GM18505 (cell line): ENCODE measurements at regions not wholly inside any gene's neighbourhood (a gene's known extent, or its start where the extent isn't known, plus 50 kb on each side); places are given as distances from the start of the nearest gene placed in this dataset.
"Not testable (repeated sequence)": the region's sequence is repeated elsewhere in the genome, so short reads cannot be mapped to it uniquely, and the experiment has no call there.

Experiments used
- ATAC-seq: cut with Tn5 transposase; IDR thresholded peaks from one replicate; pipeline ENCODE4 v1.9.1; 2021; ENCODE audit not compliant: unreplicated experiment
- POLR2A ChIP-seq: IDR thresholded peaks from 4 replicates; pipeline ENCODE4 v1.6.1; 2011; ENCODE audit warnings: borderline replicate concordance; ENCODE audit not compliant: insufficient read depth, insufficient read length; ENCODE audit errors: extremely low read depth

DNA sequence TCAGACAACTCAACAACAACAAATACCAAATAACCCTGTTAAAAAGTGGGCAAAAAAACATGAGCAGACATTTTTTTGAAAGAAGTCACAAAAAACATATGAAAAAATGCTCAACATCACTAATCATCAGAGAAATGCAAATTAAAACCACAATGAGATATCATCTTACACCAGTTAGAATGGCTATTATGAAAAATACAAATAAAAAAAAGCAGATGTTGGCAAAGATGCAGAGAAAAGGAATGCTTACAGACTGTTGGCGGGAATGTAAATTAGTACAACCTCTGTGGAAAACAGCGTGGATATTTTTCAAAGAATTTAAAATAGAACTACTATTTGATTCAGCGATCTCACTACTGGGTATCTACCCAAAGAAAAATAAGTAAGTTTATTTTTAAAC lies 114.0 kb downstream of the SLC38A4 start:
- no peak for ATAC-seq
- TF ChIP-seq POLR2A = no peak

DNA sequence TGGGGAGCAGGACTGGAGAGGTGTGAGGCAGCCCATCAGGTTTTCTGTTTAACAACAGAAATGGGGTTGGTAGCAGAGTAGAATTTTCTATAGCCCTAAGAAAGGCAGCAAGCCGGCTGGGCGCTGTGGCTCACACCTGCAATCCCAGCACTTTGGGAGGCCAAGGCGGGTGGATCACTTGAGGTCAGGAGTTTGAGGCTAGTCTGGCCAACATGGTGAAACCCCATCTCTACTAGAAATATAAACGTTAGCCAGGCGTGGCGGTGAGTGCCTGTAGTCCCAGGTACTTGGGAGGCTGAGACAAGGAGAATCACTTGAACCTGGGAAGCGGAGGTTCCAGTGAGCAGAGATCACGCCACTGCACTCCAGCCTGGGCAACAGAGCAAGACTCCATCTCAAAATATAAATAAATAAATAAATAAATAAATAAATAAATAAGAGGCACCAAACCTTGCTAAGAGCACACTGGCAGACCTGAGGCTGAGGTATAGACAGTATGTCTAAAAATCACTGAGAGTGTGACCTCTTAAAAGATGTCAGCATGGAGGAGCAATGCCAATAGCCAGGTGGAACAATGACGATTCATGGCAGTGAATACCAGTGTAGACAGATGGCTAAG lies 115.6 kb downstream of the SLC38A4 start:
- no peak for ATAC-seq
- TF ChIP-seq POLR2A = no peak

DNA sequence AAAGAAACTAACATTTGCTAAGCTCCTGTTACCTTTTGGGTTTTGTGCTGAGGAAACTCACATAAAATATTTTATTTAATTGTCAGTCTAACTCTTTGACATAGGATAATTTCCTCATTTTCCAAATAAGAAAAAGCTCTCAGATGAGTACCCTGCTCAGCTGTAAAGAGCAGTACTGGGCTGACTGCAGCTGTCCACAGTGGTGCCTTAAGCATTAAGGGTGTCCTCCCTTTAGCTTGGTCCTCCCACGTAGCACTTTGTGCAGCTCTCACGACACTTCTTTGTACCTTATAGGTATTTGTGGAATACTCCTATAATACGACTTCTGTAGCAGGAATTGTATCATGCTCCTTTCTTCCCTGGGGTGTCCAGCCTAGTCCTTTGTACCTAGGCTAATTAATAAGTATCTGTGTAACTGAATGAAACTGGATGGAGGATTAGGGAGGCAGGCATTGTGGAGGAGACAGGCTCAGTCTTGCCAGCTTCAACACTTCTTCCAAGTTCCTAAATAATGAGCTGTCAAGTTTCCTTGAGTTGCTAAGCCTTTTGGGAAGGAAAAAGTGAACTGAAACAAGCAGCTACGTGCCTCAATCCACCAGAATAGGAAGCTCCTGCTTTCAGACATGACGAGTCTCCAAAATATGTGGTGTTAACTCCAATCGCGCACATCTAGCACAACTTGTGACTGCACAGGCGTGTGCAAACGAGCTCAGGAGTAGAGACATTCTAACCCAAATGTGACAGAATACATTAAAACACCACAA lies 123.0 kb downstream of the SLC38A4 start:
- ATAC-seq = no peak

DNA sequence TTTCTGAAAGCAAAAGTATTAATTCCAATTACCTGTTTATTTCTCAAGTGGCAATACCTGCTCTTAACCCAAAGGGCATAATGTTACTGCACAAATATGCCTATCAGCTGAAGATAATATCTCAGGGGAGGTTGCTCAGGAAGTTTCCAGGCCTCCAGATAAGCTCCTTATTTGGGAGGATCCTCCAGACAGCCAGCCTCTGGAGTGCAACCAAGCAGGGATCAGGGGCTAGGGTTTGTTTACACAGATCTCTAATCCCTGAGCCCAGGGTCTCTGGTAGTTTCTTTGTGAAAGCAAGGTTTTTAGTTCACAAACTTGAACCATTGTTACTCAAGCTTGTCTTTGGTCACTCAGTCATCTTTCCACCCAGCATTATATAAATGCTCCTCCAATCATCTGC lies 124.4 kb downstream of the SLC38A4 start:
- no peak for TF ChIP-seq POLR2A
- no peak for ATAC-seq

More for the DNA sequence above, 123.0 kb downstream of the SLC38A4 start:
- TF ChIP-seq POLR2A = no peak

DNA sequence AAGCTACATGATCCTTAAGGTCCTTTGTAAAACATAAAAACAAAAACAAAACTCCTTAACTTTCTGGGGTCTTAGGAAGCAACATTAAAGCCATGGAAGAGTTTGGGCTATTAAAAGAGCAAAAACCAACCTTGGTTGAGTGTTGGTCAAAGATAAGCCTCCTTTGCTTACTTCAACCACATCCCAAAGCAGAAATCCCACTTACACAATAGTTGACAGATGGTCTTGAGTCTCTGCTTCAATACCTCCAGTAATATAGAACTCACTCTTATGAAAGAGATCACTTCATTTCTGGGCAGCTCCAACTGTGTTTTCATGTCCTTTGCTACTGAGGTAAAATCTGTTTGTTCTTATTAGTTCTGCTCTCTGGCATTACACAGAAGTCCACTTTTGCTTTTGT lies 125.8 kb downstream of the SLC38A4 start:
- no peak for ATAC-seq
- no peak for TF ChIP-seq POLR2A

DNA sequence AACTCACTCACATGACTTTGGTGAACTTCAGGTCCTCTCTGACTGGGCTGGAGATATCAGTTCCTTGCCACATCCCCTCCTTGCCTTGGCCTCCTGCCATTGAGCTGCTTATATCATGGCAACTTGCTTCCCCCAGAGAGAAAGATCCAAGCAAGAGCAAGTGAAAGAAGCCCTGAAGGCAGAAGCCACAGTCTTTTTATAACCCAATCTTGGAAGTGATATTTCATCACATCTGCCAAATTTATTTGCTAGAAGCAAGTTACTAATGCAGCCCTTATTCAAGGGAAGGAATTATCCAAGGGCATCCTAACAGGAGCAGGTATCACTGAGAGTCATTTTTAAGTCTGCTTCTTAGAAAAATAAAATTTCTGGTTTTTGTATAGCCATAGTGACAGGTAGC lies 127.8 kb downstream of the SLC38A4 start:
- no peak for ATAC-seq
- TF ChIP-seq POLR2A = no peak

DNA sequence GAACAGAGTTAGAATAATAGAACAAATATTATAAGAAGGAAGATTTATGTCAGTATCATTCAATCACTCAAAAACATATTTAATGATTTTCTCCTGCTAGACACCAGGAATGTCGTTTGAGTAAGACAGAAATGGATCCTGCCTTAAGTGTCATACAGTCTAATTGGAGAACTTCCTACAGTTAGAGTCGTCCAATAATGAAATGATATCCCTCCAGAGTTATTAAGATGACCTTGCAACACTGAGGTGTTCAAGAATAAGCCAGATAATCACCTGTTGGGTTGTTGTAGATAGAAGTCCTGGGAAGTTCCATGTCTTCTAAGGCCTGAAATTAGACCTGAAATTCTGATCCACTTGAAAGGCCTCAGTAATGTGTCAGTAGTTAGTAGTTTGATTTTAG lies 132.3 kb downstream of the SLC38A4 start:
- TF ChIP-seq POLR2A = no peak
- ATAC-seq = no peak

DNA sequence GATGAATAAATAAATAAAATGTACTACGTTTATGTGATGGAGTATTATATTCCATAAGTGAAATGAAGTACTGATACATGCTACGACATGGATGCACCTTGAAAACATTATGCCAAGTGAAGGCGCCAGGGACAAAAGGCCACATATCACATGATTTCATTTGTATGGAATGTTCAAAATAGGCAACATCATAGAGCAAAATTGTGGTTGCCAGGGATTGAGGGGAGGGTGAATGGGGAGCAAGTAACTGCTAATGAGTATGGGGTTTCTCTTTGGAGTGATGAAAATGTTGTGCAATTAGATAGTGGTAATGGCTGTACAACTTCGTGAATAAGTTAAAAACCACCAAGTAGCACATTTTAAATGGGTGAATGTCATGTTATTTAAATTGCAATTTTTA lies 132.8 kb downstream of the SLC38A4 start:
- ATAC-seq = no peak
- no peak for TF ChIP-seq POLR2A

DNA sequence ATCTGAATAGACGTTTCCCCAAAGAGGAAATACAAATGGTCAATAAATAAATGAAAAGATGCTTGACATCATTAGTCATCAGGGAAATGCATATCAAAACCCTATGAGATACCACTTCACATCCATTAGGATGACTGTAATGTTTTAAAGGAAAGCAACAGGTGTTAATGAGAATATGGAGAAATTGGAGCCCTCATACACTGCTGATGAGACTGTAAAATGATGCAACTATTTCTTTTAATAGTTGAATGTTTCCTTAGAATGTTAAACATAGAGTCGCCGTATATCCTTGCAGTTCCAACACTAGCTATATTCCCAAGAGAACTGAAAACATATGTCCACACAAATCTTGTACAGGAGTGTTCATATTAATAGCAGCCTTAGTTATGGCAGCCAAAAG lies 133.2 kb downstream of the SLC38A4 start:
- no peak for TF ChIP-seq POLR2A
- ATAC-seq = no peak

DNA sequence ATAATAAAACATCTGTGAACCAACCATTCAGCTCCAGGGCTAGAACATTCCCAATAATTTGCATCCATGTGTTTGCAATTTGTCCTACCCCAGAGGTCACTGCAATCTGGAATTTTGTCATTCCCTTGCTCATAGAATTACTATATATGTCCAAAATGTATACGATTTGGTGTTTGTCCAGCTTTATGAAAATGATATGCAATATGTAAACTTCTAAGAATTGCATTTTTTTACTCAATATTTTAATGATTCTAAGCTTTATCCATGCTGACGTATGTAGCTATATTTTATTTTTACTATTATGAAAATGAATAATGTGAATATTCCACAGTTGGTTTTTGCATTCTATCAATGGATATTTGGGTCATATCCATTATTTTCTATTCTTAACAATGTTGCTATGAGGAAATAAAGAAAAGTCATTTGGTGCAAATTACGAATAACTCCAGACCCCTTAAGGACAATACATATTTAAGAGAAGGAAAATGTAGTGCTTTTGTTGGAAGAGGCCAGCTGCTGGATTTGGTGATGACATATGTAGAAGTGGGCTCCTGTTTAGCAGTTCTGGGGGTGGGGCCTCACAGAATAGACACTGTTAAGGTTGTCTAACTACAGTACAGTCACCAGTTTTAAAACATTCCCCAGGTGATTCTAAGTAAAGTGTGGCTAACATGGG lies 139.4 kb downstream of the SLC38A4 start:
- no peak for TF ChIP-seq POLR2A
- no peak for ATAC-seq

DNA sequence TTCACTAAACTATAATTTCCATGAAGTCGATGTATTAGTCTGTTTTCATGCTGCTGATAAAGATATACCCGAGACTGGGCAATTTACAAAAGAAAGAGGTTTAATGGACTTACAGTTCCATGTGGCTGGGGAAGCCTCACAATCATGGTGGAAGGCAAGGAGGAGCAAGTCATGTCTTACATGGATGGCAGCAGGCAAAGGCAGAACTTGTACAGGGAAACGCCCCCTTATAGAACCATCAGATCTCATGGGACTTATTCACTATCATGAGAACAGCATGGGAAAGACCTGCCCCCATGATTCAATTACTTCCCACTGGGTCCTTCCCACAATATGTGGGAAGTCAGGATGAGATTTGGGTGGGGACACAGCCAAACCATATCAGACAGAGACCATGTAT lies 141.6 kb downstream of the SLC38A4 start:
- not testable (repeated sequence) for ATAC-seq

DNA sequence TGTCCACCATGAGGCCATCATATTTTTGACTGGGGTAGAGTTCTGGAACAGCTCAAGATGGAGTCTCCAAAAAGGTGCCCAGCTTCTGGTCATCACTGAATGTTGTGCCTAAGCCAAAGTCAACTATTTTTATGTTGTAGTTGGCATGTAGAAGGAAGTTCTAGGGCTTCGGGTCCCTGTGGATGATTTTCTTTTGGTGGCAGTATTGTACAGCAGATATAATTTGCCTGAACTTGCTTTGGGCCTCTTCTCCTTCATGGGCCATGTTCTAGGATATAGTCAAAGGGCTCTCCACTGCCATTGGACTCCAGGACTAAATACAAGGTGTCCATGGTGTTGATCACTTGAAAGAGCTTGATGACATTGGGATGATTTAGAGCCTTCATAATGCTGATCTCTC lies 143.6 kb downstream of the SLC38A4 start:
- no peak for ATAC-seq
- TF ChIP-seq POLR2A = no peak

DNA sequence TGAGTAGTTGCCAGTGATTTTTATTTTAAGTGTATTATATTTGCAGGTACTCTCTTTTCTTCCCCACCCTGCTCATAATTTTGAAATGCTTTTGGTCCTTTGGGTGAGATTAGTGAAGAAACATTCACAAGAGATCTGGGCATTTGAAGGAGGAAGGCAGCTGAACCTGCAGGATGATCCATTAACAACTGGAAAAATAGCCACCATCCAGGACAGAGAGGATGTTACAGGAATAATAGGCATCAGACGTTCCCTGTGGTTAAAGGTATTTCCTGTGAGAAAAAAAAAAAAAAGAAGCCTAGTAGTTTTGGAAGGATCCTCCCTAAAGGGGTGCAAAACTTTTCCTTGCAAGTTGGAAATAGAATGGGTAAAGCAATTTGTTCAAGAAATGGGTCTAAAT lies 145.3 kb downstream of the SLC38A4 start:
- no peak for TF ChIP-seq POLR2A
- no peak for ATAC-seq

DNA sequence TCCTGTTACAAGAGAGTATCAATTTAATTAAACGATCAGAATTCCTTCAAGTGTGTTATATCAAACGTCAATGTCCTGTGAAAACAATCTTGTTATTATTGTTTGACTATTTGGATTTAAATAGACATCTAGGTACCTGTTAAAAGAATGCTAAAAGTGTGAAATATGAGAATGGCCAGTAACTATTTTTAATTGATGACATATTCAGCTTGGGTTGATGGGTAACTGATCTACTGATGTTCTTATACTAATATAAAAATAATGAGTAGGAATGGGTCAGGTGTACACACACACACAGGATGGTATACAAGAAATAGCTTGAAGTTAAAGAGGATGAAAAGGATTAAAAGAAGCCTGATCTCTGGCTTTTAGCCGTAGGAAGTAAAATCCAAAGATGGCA lies 146.0 kb downstream of the SLC38A4 start:
- no peak for ATAC-seq
- TF ChIP-seq POLR2A = no peak

DNA sequence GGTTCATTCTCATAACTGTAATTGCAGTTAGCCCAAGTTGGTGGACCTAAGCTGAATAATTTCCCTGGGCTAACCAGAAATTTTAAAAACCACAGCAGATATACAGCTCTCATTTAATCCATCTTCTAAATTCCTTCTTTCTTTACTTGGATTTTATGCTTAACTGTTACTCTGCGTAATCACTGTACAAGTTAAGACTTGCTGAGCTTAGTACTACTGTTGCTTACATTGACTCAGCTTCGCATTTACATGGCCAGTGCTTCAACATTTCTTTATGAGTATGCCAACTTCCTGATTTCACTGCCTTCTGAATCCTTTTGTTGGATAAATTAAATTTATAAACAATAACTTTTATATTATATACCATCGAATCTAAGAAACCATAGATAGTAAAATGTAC lies 147.4 kb downstream of the SLC38A4 start:
- no peak for TF ChIP-seq POLR2A
- ATAC-seq = no peak

DNA sequence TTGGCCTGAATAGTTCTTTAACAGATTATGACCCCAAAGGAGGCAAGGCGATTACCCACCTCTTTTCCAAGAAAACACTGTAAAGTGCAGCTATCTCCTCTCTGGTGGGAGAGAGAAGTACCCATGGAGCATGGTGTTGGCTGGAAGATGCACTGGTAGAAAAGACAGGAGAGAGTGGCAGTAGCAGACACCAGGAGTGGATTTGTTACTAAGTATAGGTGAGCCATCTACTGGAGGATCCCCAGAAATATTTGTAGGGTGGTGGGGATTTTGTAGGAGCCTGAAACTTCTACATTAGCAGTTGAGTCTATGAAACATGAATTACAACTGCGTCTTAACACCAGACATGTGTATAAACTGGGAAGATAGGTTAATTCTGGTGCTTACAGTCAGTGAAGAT lies 148.0 kb downstream of the SLC38A4 start:
- ATAC-seq = no peak
- no peak for TF ChIP-seq POLR2A
